ENCODE measurements at regions not wholly inside any gene's neighbourhood (a gene's known extent, or its start where the extent isn't known, plus 50 kb on each side); places are given as distances from the start of the nearest gene placed in this dataset.
"Not testable (repeated sequence)": the region's sequence is repeated elsewhere in the genome, so short reads cannot be mapped to it uniquely, and the experiment has no call there.

GRCh38 chr10:62696798-62697197, 107.7 kb upstream of the ADO start:
- no peak for TF ChIP-seq CTCF (IDR thresholded peaks at IDR 0.05)
- no peak for DNase-seq
- peaks cover 12% of the 10 kb centered on the region for H3K27me3 Mint-ChIP-seq (ENCODE audit: low read depth, poor library complexity)
- H3K27ac Mint-ChIP-seq, result no peak overlapping the region
- H3K36me3 Mint-ChIP-seq (ENCODE audit: low read depth), result peaks cover 12% of the 10 kb centered on the region
- no peak overlapping the region for H3K4me3 Mint-ChIP-seq
- H3K9me3 Mint-ChIP-seq, result peaks cover 57% of the 10 kb centered on the region
- peaks cover 12% of the 10 kb centered on the region for H3K4me1 Mint-ChIP-seq

- Mint-ChIP-seq H3K36me3 (ENCODE audit: low read depth) (peaks cover 12% of the 10 kb centered on the region), H3K4me1 (no peaks in the 10 kb centered on the region), H3K9me3 (peaks cover 80% of the 10 kb centered on the region), H3K27ac (no peak overlapping the region), H3K4me3 (no peak overlapping the region), H3K27me3 (ENCODE audit: low read depth, poor library complexity) (peaks cover 7% of the 10 kb centered on the region)
- no peak for DNase-seq
- no peak for TF ChIP-seq CTCF (IDR thresholded peaks at IDR 0.05)
Observed at GRCh38 chr10:62699148-62699547, 105.4 kb upstream of the ADO start.

- H3K9me3 Mint-ChIP-seq, result peaks cover 60% of the 10 kb centered on the region
- not testable (repeated sequence) for H3K4me3 Mint-ChIP-seq; DNase-seq; H3K27me3 Mint-ChIP-seq (ENCODE audit: low read depth, poor library complexity); H3K27ac Mint-ChIP-seq; H3K4me1 Mint-ChIP-seq; H3K36me3 Mint-ChIP-seq (ENCODE audit: low read depth)
Observed at GRCh38 chr10:62704121-62704520, 100.4 kb upstream of the ADO start.

GRCh38 chr10:62705789-62706188, 98.7 kb upstream of the ADO start:
- Mint-ChIP-seq H3K4me3 (no peak overlapping the region), H3K4me1 (no peaks in the 10 kb centered on the region), H3K27ac (no peak overlapping the region), H3K36me3 (ENCODE audit: low read depth) (no peaks in the 10 kb centered on the region), H3K27me3 (ENCODE audit: low read depth, poor library complexity) (no peaks in the 10 kb centered on the region), H3K9me3 (peaks cover 44% of the 10 kb centered on the region)
- no peak for TF ChIP-seq CTCF (IDR thresholded peaks at IDR 0.05)
- no peak for DNase-seq

- Mint-ChIP-seq H3K9me3 (peaks cover 36% of the 10 kb centered on the region), H3K4me3 (no peak overlapping the region), H3K27me3 (ENCODE audit: low read depth, poor library complexity) (no peaks in the 10 kb centered on the region), H3K27ac (no peak overlapping the region), H3K36me3 (ENCODE audit: low read depth) (no peaks in the 10 kb centered on the region), H3K4me1 (no peaks in the 10 kb centered on the region)
- no peak for TF ChIP-seq CTCF (IDR thresholded peaks at IDR 0.05)
- DNase-seq, result no peak
Observed at GRCh38 chr10:62707810-62708209, 96.7 kb upstream of the ADO start.

GRCh38 chr10:62708569-62708968, 96.0 kb upstream of the ADO start:
- Mint-ChIP-seq H3K4me1 (no peaks in the 10 kb centered on the region), H3K4me3 (no peak overlapping the region), H3K9me3 (peaks cover 28% of the 10 kb centered on the region), H3K36me3 (ENCODE audit: low read depth) (no peaks in the 10 kb centered on the region), H3K27ac (no peak overlapping the region), H3K27me3 (ENCODE audit: low read depth, poor library complexity) (no peaks in the 10 kb centered on the region)
- no peak for DNase-seq
- no peak for TF ChIP-seq CTCF (IDR thresholded peaks at IDR 0.05)
